ENCODE measurements at regions not wholly inside any gene's neighbourhood (a gene's known extent, or its start where the extent isn't known, plus 50 kb on each side); places are given as distances from the start of the nearest gene placed in this dataset.
A peak's percentile ranks its signal among the peaks of the same experiment; 100 is the strongest.

- peak; percentile 4 for DNase-seq (ENCODE audit: extremely low read depth, insufficient read length)
- Histone ChIP-seq H3K27me3 (replicated peaks; ENCODE audit: control insufficient read depth, insufficient read depth, low read length) (no peaks in the 10 kb centered on the region), H3K36me3 (ENCODE audit: control insufficient read depth, insufficient read depth, low read length) (no peaks in the 10 kb centered on the region), H3K4me3 (replicated peaks; ENCODE audit: low read depth, low read length) (no peak overlapping the region)
- no peak for TF ChIP-seq CTCF (IDR thresholded peaks at IDR 0.05; ENCODE audit: insufficient read depth, low read length, poor library complexity, severe bottlenecking)
Measured at GRCh38 chr10:107914450-107915214, 750.1 kb upstream of the SORCS1 start.

DNA sequence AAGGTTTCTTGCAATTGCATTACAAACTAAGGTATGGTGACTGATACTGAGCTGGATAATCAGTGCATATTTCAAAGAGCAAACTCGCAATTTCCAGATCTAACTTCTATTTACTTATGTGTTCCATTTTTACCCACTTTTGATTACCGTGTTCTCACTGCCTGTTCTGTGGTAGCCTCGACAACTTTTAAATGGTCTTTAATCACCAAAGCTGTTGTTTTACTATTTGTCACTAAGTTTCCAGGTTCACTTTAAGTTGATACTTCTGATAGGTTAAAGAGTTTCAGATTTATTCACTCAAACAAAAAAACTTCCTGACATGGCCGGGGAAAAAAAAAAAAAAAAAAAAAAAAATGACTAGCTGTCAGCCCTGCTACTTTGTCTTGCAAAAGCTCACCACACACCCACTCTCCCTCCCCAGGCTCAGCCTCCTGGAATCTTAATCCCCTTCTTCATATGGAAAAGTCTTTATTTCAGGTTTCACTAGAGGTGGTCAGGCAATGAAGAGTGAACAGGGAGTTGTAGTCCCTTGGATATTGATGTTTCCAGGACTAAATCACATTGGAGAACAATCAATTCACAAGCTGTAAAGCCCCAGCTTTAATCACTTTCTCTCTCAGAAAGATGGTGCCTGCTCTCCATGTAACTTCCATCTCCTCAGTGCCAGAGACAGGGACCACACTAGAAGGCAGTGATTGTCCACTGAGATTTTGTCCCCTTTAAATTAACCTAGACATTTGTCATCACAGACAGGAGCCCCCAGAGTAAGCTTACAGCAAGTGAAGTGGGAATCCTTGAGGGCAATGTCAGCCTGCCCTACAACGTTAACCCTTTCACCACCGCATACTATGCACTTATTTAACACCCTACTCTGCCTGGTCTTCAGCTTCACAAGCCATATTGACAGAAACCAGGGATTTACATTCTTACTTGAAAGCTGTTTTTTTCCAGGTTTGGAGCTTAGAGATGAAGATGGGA, 749.1 kb upstream of the SORCS1 start:
- Histone ChIP-seq H3K4me3 (replicated peaks; ENCODE audit: low read depth, low read length) (no peak overlapping the region), H3K36me3 (ENCODE audit: control insufficient read depth, insufficient read depth, low read length) (no peaks in the 10 kb centered on the region), H3K27me3 (replicated peaks; ENCODE audit: control insufficient read depth, insufficient read depth, low read length) (no peaks in the 10 kb centered on the region)
- no peak for DNase-seq (ENCODE audit: extremely low read depth, insufficient read length)
- TF ChIP-seq CTCF (IDR thresholded peaks at IDR 0.05; ENCODE audit: insufficient read depth, low read length, poor library complexity, severe bottlenecking): no peak

- TF ChIP-seq CTCF (IDR thresholded peaks at IDR 0.05; ENCODE audit: insufficient read depth, low read length, poor library complexity, severe bottlenecking): no peak
- no peak for DNase-seq (ENCODE audit: extremely low read depth, insufficient read length)
- no peaks in the 10 kb centered on the region for H3K27me3 ChIP-seq (replicated peaks; ENCODE audit: control insufficient read depth, insufficient read depth, low read length)
- no peaks in the 10 kb centered on the region for H3K36me3 ChIP-seq (ENCODE audit: control insufficient read depth, insufficient read depth, low read length)
- no peak overlapping the region for H3K4me3 ChIP-seq (replicated peaks; ENCODE audit: low read depth, low read length)
Measured at GRCh38 chr10:107901076-107901475, 736.6 kb upstream of the SORCS1 start.

- no peak overlapping the region for H3K4me3 ChIP-seq (replicated peaks; ENCODE audit: low read depth, low read length)
- DNase-seq (ENCODE audit: extremely low read depth, insufficient read length): no peak
- H3K36me3 ChIP-seq (ENCODE audit: control insufficient read depth, insufficient read depth, low read length): no peaks in the 10 kb centered on the region
- TF ChIP-seq CTCF (IDR thresholded peaks at IDR 0.05; ENCODE audit: insufficient read depth, low read length, poor library complexity, severe bottlenecking): no peak
- H3K27me3 ChIP-seq (replicated peaks; ENCODE audit: control insufficient read depth, insufficient read depth, low read length): no peaks in the 10 kb centered on the region
Measured at GRCh38 chr10:107900131-107900530, 735.6 kb upstream of the SORCS1 start.

DNA sequence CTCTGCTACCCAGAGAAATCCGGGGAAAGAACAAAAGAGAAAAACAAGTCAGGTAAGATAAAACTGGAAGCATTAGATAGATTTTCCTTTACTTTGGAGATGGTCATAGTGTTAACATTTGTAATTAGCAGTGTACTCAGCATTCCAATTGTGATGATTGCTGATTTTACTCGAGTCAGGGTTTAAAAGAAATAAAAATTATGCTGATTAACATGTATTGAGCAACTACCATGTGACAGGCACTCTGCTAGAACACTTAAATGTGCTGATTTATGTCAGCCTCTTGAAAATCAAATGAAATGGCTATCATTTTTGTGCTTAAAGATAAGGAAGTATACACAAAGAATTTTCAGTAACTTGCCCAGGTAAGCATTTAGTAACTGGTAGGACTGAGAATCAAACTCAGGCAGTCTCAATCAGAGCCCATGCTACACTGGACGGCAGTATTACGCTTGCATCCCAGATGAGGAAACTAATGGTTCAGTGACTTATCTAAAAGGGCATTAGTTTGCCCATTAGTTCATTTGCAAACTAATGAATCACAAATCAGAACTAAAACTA, 735.1 kb upstream of the SORCS1 start:
- TF ChIP-seq CTCF (IDR thresholded peaks at IDR 0.05; ENCODE audit: insufficient read depth, low read length, poor library complexity, severe bottlenecking): no peak
- H3K36me3 ChIP-seq (ENCODE audit: control insufficient read depth, insufficient read depth, low read length): no peaks in the 10 kb centered on the region
- no peaks in the 10 kb centered on the region for H3K27me3 ChIP-seq (replicated peaks; ENCODE audit: control insufficient read depth, insufficient read depth, low read length)
- no peak for DNase-seq (ENCODE audit: extremely low read depth, insufficient read length)
- H3K4me3 ChIP-seq (replicated peaks; ENCODE audit: low read depth, low read length): no peak overlapping the region

Data from GM06990 (cell line).